Stimulated activated effector memory CD8-positive, alpha-beta T cell treated with anti-CD3 and anti-CD28 coated beads, Interleukin-12 subunit alpha, Interleukin-12 subunit beta, amount 100 ng/mL, for 72 hours (primary cell): ENCODE measurements at regions not wholly inside any gene's neighbourhood (a gene's known extent, or its start where the extent isn't known, plus 50 kb on each side); places are given as distances from the start of the nearest gene placed in this dataset.
"Not testable (repeated sequence)": the region's sequence is repeated elsewhere in the genome, so short reads cannot be mapped to it uniquely, and the experiment has no call there.

Source experiments
- ATAC-seq: fragments of 150-1000 bp; cut with Tn5 transposase; 2 replicates; pipeline ENCODE4 v1.10.0; 2021
- DNase-seq, 2 donors: peaks; one replicate each; pipeline ENCODE4 v3.0.0; 2021 to 2022; ENCODE audit warnings: low spot score in 2 of 2
- H3K27ac Mint-ChIP-seq: one replicate; pipeline ENCODE4 v1.8.0; 2022; ENCODE audit warnings: mild to moderate bottlenecking, mixed read lengths
- H3K36me3 Mint-ChIP-seq: one replicate; pipeline ENCODE4 v1.8.0; 2022; ENCODE audit warnings: mild to moderate bottlenecking, mixed read lengths
- H3K4me1 Mint-ChIP-seq: one replicate; pipeline ENCODE4 v1.8.0; 2022; ENCODE audit warnings: mixed read lengths
- H3K4me3 Mint-ChIP-seq: one replicate; pipeline ENCODE4 v1.8.0; 2022; ENCODE audit warnings: mild to moderate bottlenecking, mixed read lengths
- H3K9me3 Mint-ChIP-seq: one replicate; pipeline ENCODE4 v1.8.0; 2022; ENCODE audit warnings: mixed read lengths

DNA sequence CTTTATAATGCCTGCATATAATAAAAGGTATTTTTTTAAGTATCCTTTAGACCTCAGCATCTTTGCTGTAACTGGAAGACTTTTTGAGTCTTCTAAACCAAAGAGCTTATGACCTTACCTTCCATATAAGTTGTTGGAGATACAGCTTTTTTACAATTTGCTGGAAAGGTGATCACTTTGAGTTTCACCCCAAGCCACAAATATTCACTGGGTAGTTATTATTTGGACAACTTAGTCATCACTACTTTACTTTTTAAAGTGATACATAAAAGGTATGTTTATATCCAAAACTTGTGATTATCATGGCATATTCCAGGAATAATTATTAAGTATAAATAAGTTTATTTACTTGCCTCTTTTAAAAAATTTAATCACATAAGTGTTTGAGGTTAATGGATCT lies 246.7 kb upstream of the NRIP1 start:
- H3K4me1 Mint-ChIP-seq, result no peaks in the 10 kb centered on the region
- ATAC-seq (no peak), DNase-seq (no peak)
- no peaks in the 10 kb centered on the region for H3K9me3 Mint-ChIP-seq
- H3K27ac Mint-ChIP-seq, result no peak overlapping the region
- H3K4me3 Mint-ChIP-seq, result no peak overlapping the region
- no peaks in the 10 kb centered on the region for H3K36me3 Mint-ChIP-seq

DNA sequence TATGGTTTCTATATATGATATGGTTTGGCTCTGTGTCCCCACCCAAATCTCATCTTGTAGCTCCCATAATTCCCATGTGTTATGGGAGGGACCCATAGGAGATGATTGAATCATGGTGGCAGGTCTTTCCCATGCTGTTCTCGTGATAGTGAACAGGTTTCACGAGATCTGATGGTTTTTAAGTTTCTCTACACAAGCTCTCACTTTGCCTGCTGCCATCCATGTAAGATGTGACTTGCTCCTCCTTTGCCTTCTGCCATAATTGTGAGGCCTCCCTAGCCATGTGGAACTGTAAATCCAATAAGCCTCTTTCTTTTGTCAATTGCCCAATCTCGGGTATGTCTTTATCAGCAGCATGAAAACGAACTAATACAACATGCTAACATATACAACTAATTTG lies 252.2 kb upstream of the NRIP1 start:
- not testable (repeated sequence) for H3K36me3 Mint-ChIP-seq, H3K4me3 Mint-ChIP-seq, DNase-seq, H3K27ac Mint-ChIP-seq, ATAC-seq, H3K9me3 Mint-ChIP-seq, H3K4me1 Mint-ChIP-seq

DNA sequence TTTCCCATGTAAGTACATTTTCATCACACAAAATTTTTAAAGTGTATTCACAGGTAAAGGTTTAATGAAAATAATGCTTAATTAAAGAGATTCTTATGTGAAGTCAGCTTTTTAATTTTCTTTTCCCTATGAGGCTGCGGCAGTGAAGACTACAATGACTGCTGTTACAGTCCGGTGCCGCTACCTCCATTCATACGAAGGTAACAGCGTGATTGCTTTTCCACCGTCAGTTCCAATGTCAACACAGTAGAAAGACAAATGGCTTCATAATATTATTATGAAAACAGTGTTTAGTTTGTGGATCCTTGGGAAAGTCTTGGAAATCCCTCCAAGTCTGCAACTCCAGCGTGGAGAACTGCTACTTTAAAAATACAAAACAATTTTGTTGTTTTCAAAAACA lies 254.9 kb upstream of the NRIP1 start:
- ATAC-seq (no peak), DNase-seq (no peak)
- H3K36me3 Mint-ChIP-seq, result no peaks in the 10 kb centered on the region
- H3K9me3 Mint-ChIP-seq, result peaks cover 3% of the 10 kb centered on the region
- no peaks in the 10 kb centered on the region for H3K4me1 Mint-ChIP-seq
- no peak overlapping the region for H3K4me3 Mint-ChIP-seq
- H3K27ac Mint-ChIP-seq, result no peak overlapping the region

GRCh38 chr21:15324542-15324941 lies 259.7 kb upstream of the NRIP1 start:
- Mint-ChIP-seq H3K36me3 (no peaks in the 10 kb centered on the region), H3K4me3 (no peak overlapping the region), H3K4me1 (no peaks in the 10 kb centered on the region), H3K9me3 (no peaks in the 10 kb centered on the region), H3K27ac (no peak overlapping the region)
- DNase-seq, result no peak
- ATAC-seq, result no peak

DNA sequence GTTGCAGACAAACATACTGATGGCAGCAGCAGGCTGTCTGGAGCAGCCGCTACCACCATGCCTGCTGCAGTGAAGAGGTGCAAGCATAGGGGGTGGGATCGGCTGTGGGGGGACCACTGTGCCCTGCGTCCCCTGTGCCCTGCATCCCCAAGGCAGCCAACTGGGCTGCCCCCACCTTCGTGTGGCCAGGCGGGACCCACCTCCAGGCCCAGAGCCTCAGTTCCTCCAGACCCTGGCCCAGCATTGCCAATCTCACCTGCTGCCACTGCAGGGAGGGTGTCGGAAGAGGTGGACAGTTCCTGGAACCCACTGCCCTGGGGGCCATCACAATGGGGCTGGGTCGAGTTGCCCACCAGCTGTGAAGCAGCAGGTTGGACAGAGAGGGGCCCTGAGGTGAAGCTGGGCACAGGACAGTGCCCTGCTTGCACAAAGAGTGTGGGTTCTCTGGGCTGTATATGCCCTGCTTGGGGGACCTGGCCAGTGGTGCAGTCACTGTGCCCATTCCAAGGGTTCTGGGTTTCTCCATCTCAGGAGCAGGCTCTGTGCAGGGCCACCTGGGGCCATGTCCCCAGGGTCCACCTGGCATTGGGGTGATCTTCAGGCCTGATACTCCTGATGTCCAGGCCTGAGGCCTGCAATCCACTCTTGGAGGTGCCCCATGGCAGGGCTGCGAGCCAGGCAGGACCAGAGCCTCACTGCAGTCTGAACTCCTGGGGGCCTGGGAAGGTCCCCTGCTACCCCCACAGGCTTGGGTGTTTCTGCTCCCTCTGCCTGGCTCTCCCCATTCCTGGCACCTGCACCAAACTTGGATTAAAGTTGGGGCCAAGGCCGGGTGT lies 261.4 kb upstream of the NRIP1 start:
- no peaks in the 10 kb centered on the region for H3K36me3 Mint-ChIP-seq
- H3K9me3 Mint-ChIP-seq, result no peaks in the 10 kb centered on the region
- ATAC-seq, result peak; percentile 39

GRCh38 chr21:15327637-15328265 lies 263.0 kb upstream of the NRIP1 start:
- Mint-ChIP-seq H3K9me3 (no peaks in the 10 kb centered on the region), H3K27ac (no peak overlapping the region), H3K4me3 (no peak overlapping the region), H3K4me1 (no peaks in the 10 kb centered on the region), H3K36me3 (no peaks in the 10 kb centered on the region)
- ATAC-seq (peak; percentile 52), DNase-seq (no peak)

More for the DNA sequence above, 261.4 kb upstream of the NRIP1 start:
- no peak overlapping the region for H3K27ac Mint-ChIP-seq
- H3K4me1 Mint-ChIP-seq, result no peaks in the 10 kb centered on the region
- no peak overlapping the region for H3K4me3 Mint-ChIP-seq
- no peak for DNase-seq

GRCh38 chr21:15329191-15329590 lies 264.4 kb upstream of the NRIP1 start:
- Mint-ChIP-seq H3K9me3 (no peaks in the 10 kb centered on the region), H3K27ac (no peak overlapping the region)
- no peak for ATAC-seq

GRCh38 chr21:15330872-15331271 lies 266.1 kb upstream of the NRIP1 start:
- no peak overlapping the region for H3K27ac Mint-ChIP-seq
- H3K36me3 Mint-ChIP-seq, result no peaks in the 10 kb centered on the region
- ATAC-seq (no peak), DNase-seq (no peak)
- H3K4me3 Mint-ChIP-seq, result no peak overlapping the region
- H3K4me1 Mint-ChIP-seq, result no peaks in the 10 kb centered on the region
- no peaks in the 10 kb centered on the region for H3K9me3 Mint-ChIP-seq

More at GRCh38 chr21:15329191-15329590, 264.4 kb upstream of the NRIP1 start:
- Mint-ChIP-seq H3K4me3 (no peak overlapping the region), H3K36me3 (no peaks in the 10 kb centered on the region), H3K4me1 (no peaks in the 10 kb centered on the region)
- DNase-seq, result no peak

DNA sequence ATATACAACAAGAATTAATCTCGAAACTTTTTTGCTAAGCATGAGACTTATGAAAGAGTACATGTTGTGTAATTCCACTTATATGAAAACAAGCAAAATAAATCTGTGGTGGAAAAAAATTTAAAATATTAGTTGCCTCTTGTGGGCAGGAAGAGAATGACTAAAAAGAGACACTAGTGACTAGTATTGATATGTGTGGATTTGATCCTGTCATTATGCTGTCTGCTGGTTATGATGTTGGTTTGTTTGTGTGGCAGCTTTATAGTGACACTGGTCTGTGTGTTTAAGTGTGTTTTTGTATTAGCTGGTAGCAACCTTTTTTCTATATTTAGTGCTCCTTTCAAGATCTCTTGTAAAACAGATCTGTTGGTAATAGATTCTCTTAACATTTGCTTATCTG lies 267.8 kb upstream of the NRIP1 start:
- ATAC-seq, result peak; percentile 65
- DNase-seq, result no peak
- Mint-ChIP-seq H3K9me3 (no peaks in the 10 kb centered on the region), H3K4me3 (no peak overlapping the region), H3K36me3 (no peaks in the 10 kb centered on the region), H3K27ac (no peak overlapping the region), H3K4me1 (no peaks in the 10 kb centered on the region)

- H3K9me3 Mint-ChIP-seq, result no peaks in the 10 kb centered on the region
- no peaks in the 10 kb centered on the region for H3K4me1 Mint-ChIP-seq
- no peak overlapping the region for H3K27ac Mint-ChIP-seq
- H3K36me3 Mint-ChIP-seq, result no peaks in the 10 kb centered on the region
- H3K4me3 Mint-ChIP-seq, result no peak overlapping the region
- no peak for DNase-seq
- ATAC-seq, result no peak
Observed at GRCh38 chr21:15333136-15333710, 268.4 kb upstream of the NRIP1 start.

GRCh38 chr21:15333951-15334350 lies 269.2 kb upstream of the NRIP1 start:
- no peak for ATAC-seq
- H3K9me3 Mint-ChIP-seq, result no peaks in the 10 kb centered on the region
- DNase-seq, result no peak

DNA sequence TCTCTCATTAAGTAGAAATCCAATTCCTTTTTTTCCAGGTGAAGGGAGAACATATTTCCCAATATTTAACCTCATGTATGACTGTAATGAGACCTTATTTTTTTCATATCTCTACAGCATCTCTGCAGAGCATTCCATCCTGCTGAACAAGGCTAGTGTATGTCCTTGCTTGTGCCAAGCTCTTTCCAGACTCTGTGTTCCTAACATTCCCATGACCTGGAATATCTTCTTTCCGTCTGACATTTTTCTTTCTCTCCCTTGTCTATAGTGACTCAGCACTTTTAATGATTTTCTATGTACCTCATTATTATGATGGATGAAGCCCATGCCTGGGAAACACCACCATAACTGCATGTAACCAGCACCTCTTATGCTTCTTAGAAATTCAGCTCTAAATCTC lies 278.3 kb upstream of the NRIP1 start:
- no peaks in the 10 kb centered on the region for H3K9me3 Mint-ChIP-seq
- no peak overlapping the region for H3K27ac Mint-ChIP-seq
- H3K36me3 Mint-ChIP-seq, result no peaks in the 10 kb centered on the region
- no peak overlapping the region for H3K4me3 Mint-ChIP-seq
- DNase-seq (no peak), ATAC-seq (no peak)
- H3K4me1 Mint-ChIP-seq, result no peaks in the 10 kb centered on the region

More at GRCh38 chr21:15333951-15334350, 269.2 kb upstream of the NRIP1 start:
- no peaks in the 10 kb centered on the region for H3K36me3 Mint-ChIP-seq
- no peak overlapping the region for H3K4me3 Mint-ChIP-seq
- H3K4me1 Mint-ChIP-seq, result no peaks in the 10 kb centered on the region
- H3K27ac Mint-ChIP-seq, result no peak overlapping the region

GRCh38 chr21:15352009-15352408 lies 287.2 kb upstream of the NRIP1 start:
- Mint-ChIP-seq H3K36me3 (no peaks in the 10 kb centered on the region), H3K4me3 (no peak overlapping the region), H3K4me1 (peaks cover 6% of the 10 kb centered on the region), H3K27ac (no peak overlapping the region), H3K9me3 (no peaks in the 10 kb centered on the region)
- ATAC-seq (peak; percentile 26), DNase-seq (no peak)

DNA sequence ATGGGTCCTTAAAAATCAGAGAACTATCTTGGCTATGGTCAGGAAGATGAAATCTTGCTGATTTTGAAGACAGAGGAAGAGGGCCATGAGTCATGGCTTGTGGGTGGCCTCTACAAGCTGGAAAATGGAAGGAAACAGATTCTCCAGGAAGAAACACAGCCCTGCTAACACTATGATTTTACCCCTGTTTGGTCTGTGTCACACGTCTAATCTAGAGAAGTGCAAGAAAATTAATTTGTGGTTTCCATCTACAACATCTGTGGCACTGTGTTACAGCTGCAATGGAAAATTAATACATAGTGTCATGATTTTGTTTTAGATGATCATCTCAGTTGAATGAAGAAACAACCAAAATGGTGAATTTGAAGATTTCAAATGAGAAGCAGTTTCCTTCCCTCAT lies 288.7 kb upstream of the NRIP1 start:
- H3K27ac Mint-ChIP-seq, result no peak overlapping the region
- peaks cover 6% of the 10 kb centered on the region for H3K4me1 Mint-ChIP-seq
- H3K9me3 Mint-ChIP-seq, result no peaks in the 10 kb centered on the region
- H3K36me3 Mint-ChIP-seq, result no peaks in the 10 kb centered on the region
- ATAC-seq (no peak), DNase-seq (no peak)
- H3K4me3 Mint-ChIP-seq, result no peak overlapping the region

GRCh38 chr21:15354516-15354915 lies 289.7 kb upstream of the NRIP1 start:
- Mint-ChIP-seq H3K9me3 (no peaks in the 10 kb centered on the region), H3K36me3 (no peaks in the 10 kb centered on the region), H3K27ac (no peak overlapping the region), H3K4me1 (peaks cover 6% of the 10 kb centered on the region), H3K4me3 (no peak overlapping the region)
- DNase-seq, result no peak
- no peak for ATAC-seq

- DNase-seq, result no peak
- Mint-ChIP-seq H3K4me3 (no peak overlapping the region), H3K27ac (no peak overlapping the region), H3K9me3 (no peaks in the 10 kb centered on the region), H3K36me3 (no peaks in the 10 kb centered on the region), H3K4me1 (peaks cover 6% of the 10 kb centered on the region)
- no peak for ATAC-seq
Observed at GRCh38 chr21:15355066-15355465, 290.3 kb upstream of the NRIP1 start.
